Esophagus squamous epithelium (tissue), 4 donors: ENCODE measurements at regions not wholly inside any gene's neighbourhood (a gene's known extent, or its start where the extent isn't known, plus 50 kb on each side); places are given as distances from the start of the nearest gene placed in this dataset.

Experiments used
- POLR2A ChIP-seq, 4 donors: fragments of 450-650 bp; IDR thresholded peaks; one replicate each; pipeline ENCODE4 v1.6.1; 2017; ENCODE audit warnings: antibody characterized with exemption in 4 of 4, mild to moderate bottlenecking in 4 of 4, moderate library complexity in 3 of 4
- TF ChIP-seq, protein P1 (sequence below), 6 experiments: fragments of 450-650 bp in 4 of 6; fragments of 200-600 bp in 2 of 6; sonication (generic) in 2 of 6; IDR thresholded peaks; one replicate each; pipeline ENCODE4 v1.5.1; 2016 to 2019; ENCODE audit warnings: antibody characterized with exemption in 6 of 6, mild to moderate bottlenecking in 4 of 6, moderate library complexity in 4 of 6

DNA sequence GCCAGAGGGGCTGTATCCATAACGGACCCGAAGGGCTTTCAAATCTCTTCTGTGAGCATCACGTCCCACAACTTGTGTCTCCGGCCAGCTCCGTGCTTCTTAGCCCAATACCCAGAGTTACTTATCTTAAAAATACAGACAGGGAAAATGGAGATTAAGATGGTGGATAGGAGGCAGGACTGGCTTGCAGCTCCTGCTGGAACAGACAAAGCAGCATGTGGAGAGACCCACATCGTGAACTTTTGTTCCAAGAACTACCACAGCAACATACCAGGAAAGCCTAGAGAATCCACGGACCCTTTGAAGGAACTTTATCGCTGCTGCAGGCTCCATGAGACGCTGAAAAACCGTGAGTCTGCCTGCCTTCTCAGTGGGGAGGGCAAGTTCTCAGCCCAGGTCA is 113.7 kb downstream of the RNASET2 start:
- TF ChIP-seq, protein P1, sequence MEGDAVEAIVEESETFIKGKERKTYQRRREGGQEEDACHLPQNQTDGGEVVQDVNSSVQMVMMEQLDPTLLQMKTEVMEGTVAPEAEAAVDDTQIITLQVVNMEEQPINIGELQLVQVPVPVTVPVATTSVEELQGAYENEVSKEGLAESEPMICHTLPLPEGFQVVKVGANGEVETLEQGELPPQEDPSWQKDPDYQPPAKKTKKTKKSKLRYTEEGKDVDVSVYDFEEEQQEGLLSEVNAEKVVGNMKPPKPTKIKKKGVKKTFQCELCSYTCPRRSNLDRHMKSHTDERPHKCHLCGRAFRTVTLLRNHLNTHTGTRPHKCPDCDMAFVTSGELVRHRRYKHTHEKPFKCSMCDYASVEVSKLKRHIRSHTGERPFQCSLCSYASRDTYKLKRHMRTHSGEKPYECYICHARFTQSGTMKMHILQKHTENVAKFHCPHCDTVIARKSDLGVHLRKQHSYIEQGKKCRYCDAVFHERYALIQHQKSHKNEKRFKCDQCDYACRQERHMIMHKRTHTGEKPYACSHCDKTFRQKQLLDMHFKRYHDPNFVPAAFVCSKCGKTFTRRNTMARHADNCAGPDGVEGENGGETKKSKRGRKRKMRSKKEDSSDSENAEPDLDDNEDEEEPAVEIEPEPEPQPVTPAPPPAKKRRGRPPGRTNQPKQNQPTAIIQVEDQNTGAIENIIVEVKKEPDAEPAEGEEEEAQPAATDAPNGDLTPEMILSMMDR (IDR thresholded peaks at IDR 0.05) = no peak
- no peak for TF ChIP-seq POLR2A (IDR thresholded peaks at IDR 0.05)
